HG03558 (cell line): ENCODE measurements at regions not wholly inside any gene's neighbourhood (a gene's known extent, or its start where the extent isn't known, plus 50 kb on each side); places are given as distances from the start of the nearest gene placed in this dataset.

Experiments used
- ATAC-seq: cut with Tn5 transposase; IDR thresholded peaks from one replicate; pipeline ENCODE4 v1.9.1; 2021; ENCODE audit warnings: moderate number of reproducible peaks; ENCODE audit not compliant: unreplicated experiment; ENCODE audit errors: extremely low read depth

- ATAC-seq: no peak
Measured at GRCh38 chr7:41756650-41757182, 53.8 kb upstream of the INHBA start.

DNA sequence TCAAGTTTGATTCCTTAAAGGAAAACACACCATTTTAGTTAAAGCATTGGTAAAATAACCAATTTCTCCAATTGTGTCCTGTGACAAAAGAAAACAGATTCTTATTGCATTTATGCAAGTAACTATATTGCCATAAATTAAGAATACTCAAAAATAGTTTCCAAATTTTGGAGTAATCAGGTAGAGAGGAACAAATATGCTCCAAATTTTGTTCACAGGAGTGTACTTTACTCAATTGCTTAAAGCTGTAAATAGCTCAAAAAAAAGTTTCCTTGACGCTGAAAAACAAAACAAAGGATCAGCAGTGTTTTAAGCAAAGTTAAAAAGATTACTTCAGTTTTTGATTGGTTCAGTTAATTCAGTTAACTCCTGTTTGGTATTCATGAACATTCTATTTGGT, 52.2 kb upstream of the INHBA start:
- ATAC-seq: no peak

DNA sequence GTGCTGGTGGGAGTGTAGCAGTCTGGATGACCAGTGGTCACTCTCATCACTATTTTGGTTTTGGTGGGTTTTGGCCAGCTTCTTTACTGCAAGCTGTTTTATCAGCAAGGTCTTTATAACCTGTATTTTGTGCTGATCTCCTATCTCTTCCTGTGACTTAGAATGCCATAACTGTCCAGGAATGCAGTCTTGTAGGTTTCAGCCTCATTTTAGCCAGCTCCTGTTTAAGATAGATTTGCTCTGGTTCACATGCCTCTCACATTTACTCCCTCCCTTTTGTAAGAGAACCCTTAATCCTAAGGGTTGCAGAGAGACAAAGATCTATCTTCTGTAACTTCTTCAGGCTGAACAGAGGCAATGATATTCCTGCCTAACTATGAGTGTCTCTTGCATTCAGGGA, 51.2 kb upstream of the INHBA start:
- ATAC-seq: no peak
